NOMO-1 treated with DMSO at 0.1 percent for 48 hours (cell line): ENCODE measurements at regions not wholly inside any gene's neighbourhood (a gene's known extent, or its start where the extent isn't known, plus 50 kb on each side); places are given as distances from the start of the nearest gene placed in this dataset.

Experiments used
- DNase-seq: peaks from one replicate; lab custom pipeline; 2025; ENCODE audit not compliant: unreplicated experiment; lab: John Stamatoyannopoulos, UW

- no peak for DNase-seq
Measured at GRCh38 chr15:72836676-72837330, 53.2 kb upstream of the ADPGK start.

- no peak for DNase-seq
Measured at GRCh38 chr15:72835294-72835890, 51.8 kb upstream of the ADPGK start.

GRCh38 chr15:72833561-72833960, 50.0 kb upstream of the ADPGK start:
- DNase-seq, result no peak
